Natural killer cell (primary cell): ENCODE measurements at regions not wholly inside any gene's neighbourhood (a gene's known extent, or its start where the extent isn't known, plus 50 kb on each side); places are given as distances from the start of the nearest gene placed in this dataset.

ENCODE experiments used
- ATAC-seq, 3 donors: fragments of 150-1000 bp in 2 of 3; fragments of 200-7000 bp in 1 of 3; cut with Tn5 transposase; 1 replicate in 1 of 3; 2 replicates in 2 of 3; pipeline ENCODE4 v1.10.0; 2021; ENCODE audit warnings: mild to moderate bottlenecking in 2 of 3, moderate library complexity in 2 of 3
- DNase-seq, 2 donors: peaks; one replicate each; pipeline versions ENCODE4 v3.0.0 to v3.0.0-alpha.2; 2013 to 2021; ENCODE audit warnings: mixed read lengths in 1 of 2
- H3K27ac ChIP-seq: one replicate; pipeline ENCODE4 v1.5.1; 2013; ENCODE audit warnings: mild to moderate bottlenecking, low read length
- H3K27me3 ChIP-seq: one replicate; pipeline ENCODE4 v1.6.1; 2013; ENCODE audit warnings: low read length; ENCODE audit not compliant: control insufficient read depth, insufficient read depth
- H3K36me3 ChIP-seq: one replicate; pipeline ENCODE4 v1.6.1; 2013; ENCODE audit warnings: low read length; ENCODE audit not compliant: control insufficient read depth, insufficient read depth
- H3K4me1 ChIP-seq: one replicate; pipeline ENCODE4 v1.6.1; 2013; ENCODE audit warnings: low read length; ENCODE audit not compliant: control insufficient read depth, insufficient read depth
- H3K4me3 ChIP-seq: one replicate; pipeline ENCODE4 v1.5.1; 2013; ENCODE audit warnings: low read length
- H3K9me3 ChIP-seq: one replicate; pipeline ENCODE4 v1.6.1; 2013; ENCODE audit warnings: low read length; ENCODE audit not compliant: control insufficient read depth, insufficient read depth
- H3K27ac Mint-ChIP-seq, 2 donors: one replicate each; pipeline ENCODE4 v1.8.0; 2022; ENCODE audit warnings: mild to moderate bottlenecking in 2 of 2, mixed read lengths in 2 of 2, moderate library complexity in 1 of 2
- H3K27me3 Mint-ChIP-seq, 2 donors: one replicate each; pipeline ENCODE4 v1.8.0; 2022; ENCODE audit warnings: low read depth in 2 of 2, mixed read lengths in 2 of 2
- H3K36me3 Mint-ChIP-seq: one replicate; pipeline ENCODE4 v1.8.0; 2022; ENCODE audit warnings: mixed read lengths
- H3K4me1 Mint-ChIP-seq, 2 donors: one replicate each; pipeline ENCODE4 v1.8.0; 2022; ENCODE audit warnings: mixed read lengths in 2 of 2
- H3K4me3 Mint-ChIP-seq: one replicate; pipeline ENCODE4 v1.8.0; 2022; ENCODE audit warnings: mild to moderate bottlenecking, moderate library complexity, mixed read lengths
- H3K9me3 Mint-ChIP-seq, 2 donors: one replicate each; pipeline ENCODE4 v1.8.0; 2022; ENCODE audit warnings: mixed read lengths in 2 of 2
- CTCF ChIP-seq: fragments of 200-600 bp; IDR thresholded peaks from one replicate; pipeline ENCODE4 v1.8.0; 2022; ENCODE audit warnings: antibody characterized with exemption
- WGBS: methylation state at CpG from one replicate; pipeline ENCODE4 v1.1.7; 2013; ENCODE audit warnings: missing lambda C conversion rate; ENCODE audit not compliant: insufficient coverage; 5-methylcytosine and 5-hydroxymethylcytosine counted together
- intact Hi-C: fragments of 100-400 bp; cut with micrococcal nuclease; formaldehyde crosslinking; loops from one replicate; pipeline ENCODE4 v1.14.2; 2022

- no peaks in the 10 kb centered on the region for H3K9me3 ChIP-seq
- ATAC-seq (no peak), DNase-seq (no peak)
- H3K4me1 Mint-ChIP-seq, result peaks cover 4 to 6% of the 10 kb centered on the region in 2 donors
- no peaks in the 10 kb centered on the region for H3K27me3 ChIP-seq
- no peak overlapping the region for H3K4me3 Mint-ChIP-seq
- no peak overlapping the region for H3K4me3 ChIP-seq
- H3K9me3 Mint-ChIP-seq, result peaks cover 0 to 3% of the 10 kb centered on the region in 2 donors
- H3K27ac Mint-ChIP-seq, result no peak overlapping the region
- no peaks in the 10 kb centered on the region for H3K4me1 ChIP-seq
- intact Hi-C loops, result no loop called here
- no peak for TF ChIP-seq CTCF
- no peaks in the 10 kb centered on the region for H3K36me3 Mint-ChIP-seq
- H3K27me3 Mint-ChIP-seq, result peaks cover 0 to 3% of the 10 kb centered on the region in 2 donors
- H3K27ac ChIP-seq, result no peak overlapping the region
- 28% methylated on average over 2 of the region's 2 CpGs for WGBS
- no peaks in the 10 kb centered on the region for H3K36me3 ChIP-seq
Measured at GRCh38 chr15:37771465-37771864, 163.0 kb upstream of the TMCO5A start.

GRCh38 chr15:37773111-37773860 is 161.2 kb upstream of the TMCO5A start:
- H3K4me3 Mint-ChIP-seq, result no peak overlapping the region
- H3K27me3 ChIP-seq, result no peaks in the 10 kb centered on the region
- no peak overlapping the region for H3K27ac ChIP-seq
- no peak for DNase-seq
- H3K9me3 ChIP-seq, result no peaks in the 10 kb centered on the region
- H3K4me1 Mint-ChIP-seq, result no peaks in the 10 kb centered on the region
- no peaks in the 10 kb centered on the region for H3K36me3 Mint-ChIP-seq
- intact Hi-C loops, result no loop called here
- 79% methylated on average over 2 of the region's 4 CpGs for WGBS
- H3K9me3 Mint-ChIP-seq, result peaks cover 0 to 3% of the 10 kb centered on the region in 2 donors
- no peak for TF ChIP-seq CTCF
- H3K27ac Mint-ChIP-seq, result no peak overlapping the region
- no peaks in the 10 kb centered on the region for H3K27me3 Mint-ChIP-seq
- no peak overlapping the region for H3K4me3 ChIP-seq
- H3K4me1 ChIP-seq, result no peaks in the 10 kb centered on the region
- no peak for ATAC-seq
- H3K36me3 ChIP-seq, result no peaks in the 10 kb centered on the region

GRCh38 chr15:37774961-37775360 is 159.5 kb upstream of the TMCO5A start:
- intact Hi-C loops, result no loop called here
- Mint-ChIP-seq H3K4me3 (no peak overlapping the region), H3K4me1 (no peaks in the 10 kb centered on the region), H3K27me3 (no peaks in the 10 kb centered on the region), H3K9me3 (peaks cover 2 to 3% of the 10 kb centered on the region in 2 donors), H3K27ac (no peak overlapping the region), H3K36me3 (no peaks in the 10 kb centered on the region)
- Histone ChIP-seq H3K36me3 (no peaks in the 10 kb centered on the region), H3K27me3 (no peaks in the 10 kb centered on the region), H3K27ac (no peak overlapping the region), H3K4me3 (no peak overlapping the region), H3K9me3 (no peaks in the 10 kb centered on the region), H3K4me1 (no peaks in the 10 kb centered on the region)
- WGBS, result 67% methylated on average over 2 of the region's 2 CpGs
- no peak for TF ChIP-seq CTCF
- DNase-seq, result no peak
- ATAC-seq, result no peak

- intact Hi-C loops, result no loop called here
- ATAC-seq (no peak), DNase-seq (no peak)
- no peaks in the 10 kb centered on the region for H3K27me3 Mint-ChIP-seq
- Histone ChIP-seq H3K36me3 (no peaks in the 10 kb centered on the region), H3K27me3 (no peaks in the 10 kb centered on the region), H3K4me1 (no peaks in the 10 kb centered on the region), H3K9me3 (no peaks in the 10 kb centered on the region), H3K4me3 (no peak overlapping the region), H3K27ac (no peak overlapping the region)
- H3K36me3 Mint-ChIP-seq, result no peaks in the 10 kb centered on the region
- H3K9me3 Mint-ChIP-seq, result peaks cover 2 to 3% of the 10 kb centered on the region in 2 donors
- no peak overlapping the region for H3K4me3 Mint-ChIP-seq
- WGBS, result 76% methylated on average over 3 of the region's 3 CpGs
- H3K4me1 Mint-ChIP-seq, result no peaks in the 10 kb centered on the region
- no peak overlapping the region for H3K27ac Mint-ChIP-seq
- TF ChIP-seq CTCF, result no peak
Measured at GRCh38 chr15:37777006-37777405, 157.4 kb upstream of the TMCO5A start.
